ENCODE measurements at regions not wholly inside any gene's neighbourhood (a gene's known extent, or its start where the extent isn't known, plus 50 kb on each side); places are given as distances from the start of the nearest gene placed in this dataset.

GRCh38 chr13:83577183-83577582, 305.1 kb downstream of the SLITRK1 start:
- TF ChIP-seq CTCF (IDR thresholded peaks at IDR 0.05) (no peak), POLR2A (IDR thresholded peaks at IDR 0.05) (no peak)
